Sigmoid colon (tissue), 6 donors: ENCODE measurements at regions not wholly inside any gene's neighbourhood (a gene's known extent, or its start where the extent isn't known, plus 50 kb on each side); places are given as distances from the start of the nearest gene placed in this dataset.
A peak's percentile ranks its signal among the peaks of the same experiment; 100 is the strongest.
"Not testable (repeated sequence)": the region's sequence is repeated elsewhere in the genome, so short reads cannot be mapped to it uniquely, and the experiment has no call there.

Source experiments
- DNase-seq: peaks from one replicate; pipeline ENCODE4 v3.0.0-alpha.2; 2019
- H3K27ac ChIP-seq, 4 donors: fragments of 200-600 bp; sonication (generic); one replicate each; pipeline ENCODE4 v1.5.1; 2016 to 2019; ENCODE audit warnings: mild to moderate bottlenecking in 1 of 4
- H3K27me3 ChIP-seq, 3 donors: fragments of 200-600 bp; sonication (generic); one replicate each; pipeline ENCODE4 v1.5.1; 2019; ENCODE audit warnings: mild to moderate bottlenecking in 1 of 3
- H3K36me3 ChIP-seq, 4 donors: fragments of 200-600 bp; sonication (generic); one replicate each; pipeline ENCODE4 v1.5.1; 2016 to 2019
- H3K4me1 ChIP-seq, 4 donors: fragments of 200-600 bp; sonication (generic); one replicate each; pipeline ENCODE4 v1.5.1; 2017 to 2019
- H3K4me3 ChIP-seq, 4 donors: fragments of 200-600 bp; sonication (generic); one replicate each; pipeline ENCODE4 v1.5.1; 2017 to 2019; ENCODE audit warnings: mild to moderate bottlenecking in 2 of 4, moderate library complexity in 1 of 4
- H3K9me3 ChIP-seq, 4 donors: fragments of 200-600 bp in 3 of 4; sonication (generic) in 3 of 4; one replicate each; pipeline versions ENCODE4 v1.5.1 to v1.6.1; 2013 to 2019
- EP300 ChIP-seq, 4 donors: sonication (generic); formaldehyde crosslinking; IDR thresholded peaks; one replicate each; pipeline ENCODE4 v1.6.1; 2017; ENCODE audit warnings: antibody characterized with exemption in 4 of 4
- POLR2A ChIP-seq, 2 donors: fragments of 450-650 bp; IDR thresholded peaks; one replicate each; pipeline ENCODE4 v1.6.1; 2016; ENCODE audit warnings: antibody characterized with exemption in 2 of 2, mild to moderate bottlenecking in 2 of 2, moderate library complexity in 2 of 2
- POLR2AphosphoS5 ChIP-seq, 4 donors: sonication (generic); formaldehyde crosslinking; IDR thresholded peaks; one replicate each; pipeline ENCODE4 v1.6.1; 2017; ENCODE audit warnings: antibody characterized with exemption in 4 of 4
- WGBS, 2 donors: extraction: QIAGEN DNeasy Blood & Tissue Kit; methylation state at CpG; one replicate each; pipeline ENCODE4 v1.1.7; 2013; 5-methylcytosine and 5-hydroxymethylcytosine counted together
- intact Hi-C: fragments of 100-400 bp; cut with DNase I; formaldehyde crosslinking; loops from one replicate; pipeline ENCODE4 v1.15.1; 2023
- TF ChIP-seq, protein P1 (sequence below), 4 experiments: fragments of 450-650 bp in 3 of 4; fragments of 200-600 bp in 1 of 4; IDR thresholded peaks; one replicate each; pipeline ENCODE4 v1.5.1; 2016 to 2019; ENCODE audit warnings: antibody characterized with exemption in 4 of 4, mild to moderate bottlenecking in 3 of 4, moderate library complexity in 2 of 4
- donor health status: healthy with polysubstance abuse.
- donor health status: healthy.

- H3K27me3 ChIP-seq, result no peaks in the 10 kb centered on the region
- TF ChIP-seq POLR2AphosphoS5 (IDR thresholded peaks at IDR 0.05) (peak in 1 of 4 donors; percentile 2), EP300 (IDR thresholded peaks at IDR 0.05) (no peak)
- intact Hi-C loops, result no loop called here
- no peak overlapping the region for H3K4me3 ChIP-seq
- DNase-seq, result no peak
- H3K36me3 ChIP-seq, result no peaks in the 10 kb centered on the region
- peak overlapping the region in 1 of 4 donors; percentile 53 for H3K27ac ChIP-seq
- no peaks in the 10 kb centered on the region for H3K9me3 ChIP-seq
- peaks cover 0 to 18% (median 3%) of the 10 kb centered on the region in 4 donors for H3K4me1 ChIP-seq
- WGBS, 2 donors, result 80 to 90% methylated on average over 7 of the region's 7 CpGs
Observed at GRCh38 chr12:107514887-107515445, 170.6 kb upstream of the PWP1 start.

GRCh38 chr12:107515446-107515958 lies 170.1 kb upstream of the PWP1 start:
- peak overlapping the region in 1 of 4 donors; percentile 53 for H3K27ac ChIP-seq
- TF ChIP-seq POLR2AphosphoS5 (IDR thresholded peaks at IDR 0.05) (peak in 1 of 4 donors; percentile 10), POLR2A (IDR thresholded peaks at IDR 0.05) (no peak), EP300 (IDR thresholded peaks at IDR 0.05) (no peak)
- TF ChIP-seq, protein P1, sequence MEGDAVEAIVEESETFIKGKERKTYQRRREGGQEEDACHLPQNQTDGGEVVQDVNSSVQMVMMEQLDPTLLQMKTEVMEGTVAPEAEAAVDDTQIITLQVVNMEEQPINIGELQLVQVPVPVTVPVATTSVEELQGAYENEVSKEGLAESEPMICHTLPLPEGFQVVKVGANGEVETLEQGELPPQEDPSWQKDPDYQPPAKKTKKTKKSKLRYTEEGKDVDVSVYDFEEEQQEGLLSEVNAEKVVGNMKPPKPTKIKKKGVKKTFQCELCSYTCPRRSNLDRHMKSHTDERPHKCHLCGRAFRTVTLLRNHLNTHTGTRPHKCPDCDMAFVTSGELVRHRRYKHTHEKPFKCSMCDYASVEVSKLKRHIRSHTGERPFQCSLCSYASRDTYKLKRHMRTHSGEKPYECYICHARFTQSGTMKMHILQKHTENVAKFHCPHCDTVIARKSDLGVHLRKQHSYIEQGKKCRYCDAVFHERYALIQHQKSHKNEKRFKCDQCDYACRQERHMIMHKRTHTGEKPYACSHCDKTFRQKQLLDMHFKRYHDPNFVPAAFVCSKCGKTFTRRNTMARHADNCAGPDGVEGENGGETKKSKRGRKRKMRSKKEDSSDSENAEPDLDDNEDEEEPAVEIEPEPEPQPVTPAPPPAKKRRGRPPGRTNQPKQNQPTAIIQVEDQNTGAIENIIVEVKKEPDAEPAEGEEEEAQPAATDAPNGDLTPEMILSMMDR (IDR thresholded peaks at IDR 0.05), result no peak
- 43 to 55% methylated on average over 2 of the region's 2 CpGs for WGBS, 2 donors

DNA sequence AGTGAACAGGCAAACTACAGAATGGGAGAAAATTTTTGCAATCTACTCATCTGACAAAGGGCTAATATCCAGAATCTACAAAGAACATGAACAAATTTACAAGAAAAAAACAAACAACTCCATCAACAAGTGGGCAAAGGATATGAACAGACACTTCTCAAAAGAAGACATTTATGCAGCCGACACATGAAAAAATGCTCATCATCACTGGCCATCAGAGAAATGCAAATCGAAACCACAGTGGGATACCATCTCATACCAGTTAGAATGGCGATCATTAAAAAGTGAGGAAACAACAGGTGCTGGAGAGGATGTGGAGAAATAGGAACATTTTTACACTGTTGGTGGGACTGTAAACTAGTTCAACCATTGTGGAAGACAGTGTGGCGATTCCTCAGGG lies 167.8 kb upstream of the PWP1 start:
- H3K27me3 ChIP-seq, H3K9me3 ChIP-seq, H3K36me3 ChIP-seq, intact Hi-C loops, H3K4me3 ChIP-seq, H3K27ac ChIP-seq, DNase-seq, H3K4me1 ChIP-seq: not testable (repeated sequence)
- 96 to 97% methylated on average over 3 of the region's 4 CpGs for whole genome bisulfite sequencing, 2 donors

More at GRCh38 chr12:107515446-107515958, 170.1 kb upstream of the PWP1 start:
- Histone ChIP-seq H3K36me3 (no peaks in the 10 kb centered on the region), H3K4me1 (peaks cover 0 to 15% (median 3%) of the 10 kb centered on the region in 4 donors), H3K27me3 (no peaks in the 10 kb centered on the region), H3K9me3 (no peaks in the 10 kb centered on the region), H3K4me3 (no peak overlapping the region)
- intact Hi-C loops, result no loop called here
- DNase-seq, result peak; percentile 87

DNA sequence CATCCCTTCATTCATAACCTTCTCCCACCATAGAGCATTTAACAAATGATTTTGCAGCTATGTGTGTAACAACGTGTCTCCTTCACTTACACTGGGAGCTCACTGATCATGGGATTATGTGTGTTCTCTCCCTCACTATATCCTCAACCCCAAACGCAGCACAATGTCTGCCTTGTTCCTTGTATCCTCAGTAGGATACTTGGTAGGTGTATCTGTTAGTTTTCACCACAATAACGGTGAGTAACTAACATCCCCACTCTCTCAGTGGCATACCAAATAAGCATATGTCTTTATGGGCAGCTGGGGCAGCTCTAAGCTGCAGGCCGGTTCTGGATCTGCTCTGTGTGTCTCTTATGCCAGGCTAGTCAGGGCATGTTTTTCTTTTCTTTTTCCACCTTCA lies 166.7 kb upstream of the PWP1 start:
- no peak overlapping the region for H3K27ac ChIP-seq
- no peak overlapping the region for H3K4me3 ChIP-seq
- H3K27me3 ChIP-seq, result no peaks in the 10 kb centered on the region
- intact Hi-C loops, result no loop called here
- no peaks in the 10 kb centered on the region for H3K4me1 ChIP-seq
- no peaks in the 10 kb centered on the region for H3K9me3 ChIP-seq
- no peaks in the 10 kb centered on the region for H3K36me3 ChIP-seq
- WGBS, 2 donors, result 90 to 94% methylated on average over 4 of the region's 4 CpGs
- DNase-seq, result no peak
- TF ChIP-seq POLR2AphosphoS5 (IDR thresholded peaks at IDR 0.05), result no peak
- no peak for TF ChIP-seq POLR2A (IDR thresholded peaks at IDR 0.05)
- TF ChIP-seq, protein P1 (IDR thresholded peaks at IDR 0.05), result no peak

GRCh38 chr12:107519906-107520859 lies 165.4 kb upstream of the PWP1 start:
- Histone ChIP-seq H3K36me3 (no peaks in the 10 kb centered on the region), H3K27ac (no peak overlapping the region), H3K9me3 (no peaks in the 10 kb centered on the region), H3K27me3 (no peaks in the 10 kb centered on the region), H3K4me3 (no peak overlapping the region), H3K4me1 (no peaks in the 10 kb centered on the region)
- intact Hi-C loops, result no loop called here
- DNase-seq, result no peak
- 87% methylated on average over 19 of the region's 19 CpGs for WGBS, 2 donors
- no peak for TF ChIP-seq POLR2A (IDR thresholded peaks at IDR 0.05)
- TF ChIP-seq, protein P1 (IDR thresholded peaks at IDR 0.05), result no peak
- TF ChIP-seq POLR2AphosphoS5 (IDR thresholded peaks at IDR 0.05), result no peak
- TF ChIP-seq EP300 (IDR thresholded peaks at IDR 0.05), result no peak
